Activated CD8-positive, alpha-beta memory T cell treated with anti-CD3 and anti-CD28 coated beads for 48 hours (primary cell): ENCODE measurements at regions not wholly inside any gene's neighbourhood (a gene's known extent, or its start where the extent isn't known, plus 50 kb on each side); places are given as distances from the start of the nearest gene placed in this dataset.
"Not testable (repeated sequence)": the region's sequence is repeated elsewhere in the genome, so short reads cannot be mapped to it uniquely, and the experiment has no call there.

Source experiments
- DNase-seq, 3 experiments: peaks; one replicate each; pipeline ENCODE4 v3.0.0-alpha.2; 2020; ENCODE audit warnings: low read depth in 2 of 3, low spot score in 2 of 3

DNA sequence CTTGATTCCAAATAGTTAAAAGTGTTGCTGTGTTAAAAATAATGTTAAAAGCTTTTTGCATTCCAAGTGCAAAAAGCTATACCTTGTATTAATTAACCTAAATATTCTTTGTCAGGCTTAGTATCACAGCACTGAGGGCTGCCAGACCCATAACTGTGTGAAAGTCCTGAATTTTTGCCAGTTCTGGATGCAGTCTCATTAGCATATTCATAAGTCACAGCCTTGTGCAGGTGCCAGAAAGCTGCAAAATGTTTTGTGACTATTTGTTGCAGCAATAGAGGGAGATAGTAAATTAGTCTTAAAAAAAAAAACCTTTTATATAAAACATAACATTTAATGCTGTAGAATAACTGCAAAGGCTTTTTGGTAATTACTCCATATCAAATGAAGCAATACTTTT lies 56.6 kb downstream of the SLITRK1 start:
- DNase-seq = no peak

DNA sequence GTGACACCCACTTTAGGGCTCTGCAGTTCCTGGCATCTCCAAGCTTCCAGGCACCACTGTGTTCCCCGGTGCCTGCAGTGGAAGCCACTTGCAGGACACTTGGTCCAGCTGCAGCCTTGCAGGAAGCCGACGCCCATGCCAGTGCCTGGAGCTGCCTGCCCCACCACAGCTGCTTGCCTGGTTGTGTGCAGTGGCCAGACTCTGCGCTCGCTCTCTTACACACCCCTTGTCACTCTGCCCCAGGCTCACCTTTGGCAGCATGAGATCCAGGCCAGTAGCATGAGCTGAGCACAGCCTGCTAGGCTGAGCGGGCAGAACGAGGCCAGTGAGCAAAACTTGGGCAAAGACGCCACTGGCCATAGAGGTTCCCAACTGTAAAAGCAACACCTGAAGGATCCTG lies 57.7 kb downstream of the SLITRK1 start:
- no peak for DNase-seq

DNA sequence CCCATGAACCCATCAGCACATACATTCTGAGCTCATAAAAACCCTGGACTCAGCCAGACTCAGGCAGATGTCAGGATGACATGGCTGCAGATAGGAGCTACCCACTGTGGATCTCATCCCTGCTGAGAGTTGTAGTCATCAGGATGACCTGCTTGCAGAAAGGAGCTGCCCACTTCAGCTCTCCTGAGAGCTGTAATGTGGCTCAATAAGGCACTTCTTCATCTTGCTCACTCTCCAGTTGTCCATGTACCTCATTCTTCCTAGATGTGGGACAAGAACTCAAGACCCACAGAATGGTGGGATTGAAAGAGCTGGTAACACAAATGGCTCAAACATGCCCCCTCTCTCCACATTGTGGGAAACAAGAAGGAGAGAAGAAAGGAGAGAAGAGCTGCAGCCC lies 58.2 kb downstream of the SLITRK1 start:
- DNase-seq = no peak

DNA sequence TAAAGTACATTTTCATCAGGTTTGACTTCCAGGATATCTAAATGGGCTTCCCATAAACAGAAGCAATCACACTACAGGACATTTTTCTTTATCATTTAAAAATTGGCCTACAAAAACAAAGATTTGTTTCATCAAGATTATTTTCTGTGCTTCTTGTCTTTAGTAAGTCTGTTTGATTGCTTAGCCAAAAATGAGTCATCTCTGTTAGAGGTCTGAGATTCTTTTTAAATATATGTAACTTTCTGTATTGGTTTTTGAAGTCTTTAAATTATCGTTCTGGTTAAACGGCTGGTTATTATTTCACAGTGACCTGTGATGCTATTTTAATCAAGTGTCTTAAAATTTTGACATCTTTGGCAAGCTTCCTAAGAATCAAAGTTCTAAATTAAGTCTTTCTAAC lies 62.7 kb downstream of the SLITRK1 start:
- no peak for DNase-seq

DNA sequence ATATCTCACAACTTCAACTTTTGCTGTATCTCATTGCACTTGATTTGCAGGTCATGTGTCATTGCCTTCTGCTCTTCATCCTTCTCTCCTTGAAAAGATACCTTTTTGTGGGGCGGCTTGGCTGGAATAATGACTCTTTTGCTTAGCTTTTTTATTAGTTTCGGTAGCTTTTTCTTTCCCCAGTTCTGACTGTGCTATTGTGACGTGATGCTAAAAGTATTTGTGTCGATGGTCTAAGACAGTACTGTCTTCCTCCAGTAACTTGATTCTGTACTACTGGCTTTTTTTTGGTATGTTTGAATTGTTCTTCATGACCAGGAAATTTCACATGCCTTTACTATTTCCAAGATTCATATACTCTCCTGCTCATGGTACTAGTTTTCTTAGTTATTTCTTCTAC lies 63.1 kb downstream of the SLITRK1 start:
- DNase-seq = no peak

DNA sequence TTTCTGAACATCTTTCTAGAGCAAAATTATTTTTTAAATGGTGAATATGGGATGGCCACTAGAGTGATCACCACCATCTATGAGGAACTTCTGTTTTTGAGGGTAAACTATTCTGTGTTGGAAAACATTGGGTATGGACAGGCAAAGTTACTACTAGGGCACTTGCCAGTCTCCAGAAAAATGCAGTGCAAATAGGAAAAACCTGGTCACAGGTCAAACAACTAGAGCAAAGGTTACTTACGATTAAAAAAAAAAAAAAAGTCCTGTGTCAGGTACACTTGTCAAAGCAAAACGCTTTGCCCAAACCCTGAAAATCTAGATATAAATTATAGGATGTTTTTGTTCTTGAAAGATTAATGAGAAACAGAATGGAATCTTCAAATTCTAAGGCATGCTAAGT lies 66.2 kb downstream of the SLITRK1 start:
- no peak for DNase-seq

DNA sequence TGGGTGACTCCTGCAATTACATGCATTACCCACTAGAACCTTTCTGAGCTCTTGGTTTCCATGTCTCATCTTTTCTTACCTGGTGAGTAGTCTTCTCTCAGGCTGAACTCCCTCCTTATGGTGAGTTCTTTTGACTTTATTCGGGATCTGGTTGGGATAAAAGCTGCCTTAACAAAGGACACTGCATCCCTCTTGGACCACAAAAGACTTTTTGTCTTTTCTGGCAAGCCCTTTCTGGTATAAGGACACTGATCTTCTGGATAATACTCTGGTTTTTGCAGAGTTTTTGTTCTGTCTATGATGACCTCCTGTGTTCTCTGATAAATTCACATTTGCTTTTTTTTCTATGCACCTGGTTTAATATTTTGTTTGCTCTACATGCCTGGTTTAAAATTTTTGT lies 66.7 kb downstream of the SLITRK1 start:
- DNase-seq = no peak

DNA sequence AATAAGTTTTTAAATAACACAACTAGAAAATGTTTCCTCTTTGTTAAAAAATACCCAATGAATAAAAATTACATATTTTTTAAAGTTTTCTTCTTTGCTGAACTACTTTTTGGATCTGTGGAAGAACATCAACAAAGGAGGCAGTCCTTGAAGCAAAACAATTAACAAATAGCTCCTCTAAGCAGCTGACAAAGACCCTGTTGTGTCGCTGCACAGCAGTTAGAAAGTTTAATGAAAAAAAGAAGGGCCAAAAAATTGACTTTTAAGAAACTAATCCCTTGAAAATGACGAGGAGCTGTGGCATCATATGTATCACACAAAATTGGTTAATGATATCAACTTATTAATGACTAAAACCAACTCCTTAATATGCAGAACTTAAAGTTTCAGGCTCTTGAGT lies 72.1 kb downstream of the SLITRK1 start:
- no peak for DNase-seq

DNA sequence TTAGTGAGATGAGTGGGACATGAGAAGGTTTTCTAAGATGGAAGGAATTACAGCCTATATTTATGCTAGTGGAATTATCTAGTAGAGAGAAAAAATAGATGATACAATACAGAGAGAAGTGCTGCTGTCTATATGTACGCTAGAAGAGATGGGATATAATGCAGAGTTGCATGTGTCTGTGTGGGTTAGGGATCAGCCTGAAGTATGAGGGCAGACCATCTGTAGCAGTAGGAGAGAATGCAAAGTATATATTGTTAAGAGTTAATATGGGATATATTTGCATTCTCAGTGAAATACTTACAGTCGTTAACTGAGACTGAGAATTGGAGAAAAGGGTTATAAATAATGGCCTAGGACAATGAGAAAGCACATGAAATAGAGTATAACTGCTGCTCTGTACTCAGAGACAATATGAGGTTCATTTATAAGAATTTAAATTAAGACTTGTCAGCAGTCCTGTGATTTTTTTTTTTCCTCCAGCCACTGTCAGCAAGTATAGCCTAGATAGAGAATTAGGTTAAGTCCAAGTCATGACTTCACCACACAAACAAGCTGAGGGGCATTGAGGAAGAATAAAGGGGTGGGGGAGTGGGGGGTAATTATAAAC lies 77.8 kb downstream of the SLITRK1 start:
- no peak for DNase-seq

DNA sequence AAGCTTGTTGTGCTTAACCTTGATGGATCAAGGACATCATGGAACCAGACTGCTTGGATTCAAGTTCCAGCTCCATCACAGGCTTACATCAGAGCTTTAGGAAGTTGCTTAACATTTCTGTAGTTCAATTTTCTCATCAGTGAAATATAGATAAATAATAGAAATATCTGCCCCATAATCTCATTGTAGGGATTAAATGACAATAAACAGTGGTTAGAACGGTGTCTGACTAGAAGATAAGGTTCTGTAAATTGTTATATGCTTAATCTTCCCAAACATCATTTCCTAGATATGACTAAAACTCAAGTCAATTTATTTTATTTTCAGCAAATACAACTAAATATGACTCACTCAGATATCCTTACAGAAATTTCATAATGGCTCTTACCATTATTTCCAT lies 83.5 kb downstream of the SLITRK1 start:
- no peak for DNase-seq

DNA sequence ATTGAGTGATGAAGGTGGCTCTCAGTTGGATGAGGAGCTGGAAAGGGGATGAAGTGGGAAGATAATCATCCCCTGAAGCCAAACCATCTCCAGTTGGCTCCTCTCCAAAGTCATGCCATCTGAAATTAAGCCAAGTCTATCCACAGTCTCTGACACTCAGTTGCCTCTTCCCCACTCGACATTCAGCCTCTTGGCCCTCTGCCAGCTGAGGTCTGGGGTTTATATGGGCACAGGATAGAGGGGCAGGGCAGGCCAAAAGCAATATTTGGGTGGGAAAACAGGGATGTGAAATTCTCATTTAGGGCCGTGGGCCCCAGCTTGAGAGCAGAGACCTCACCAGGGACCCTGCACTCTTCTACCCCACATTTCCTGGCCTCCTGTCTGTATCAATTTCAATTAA lies 85.9 kb downstream of the SLITRK1 start:
- no peak for DNase-seq

DNA sequence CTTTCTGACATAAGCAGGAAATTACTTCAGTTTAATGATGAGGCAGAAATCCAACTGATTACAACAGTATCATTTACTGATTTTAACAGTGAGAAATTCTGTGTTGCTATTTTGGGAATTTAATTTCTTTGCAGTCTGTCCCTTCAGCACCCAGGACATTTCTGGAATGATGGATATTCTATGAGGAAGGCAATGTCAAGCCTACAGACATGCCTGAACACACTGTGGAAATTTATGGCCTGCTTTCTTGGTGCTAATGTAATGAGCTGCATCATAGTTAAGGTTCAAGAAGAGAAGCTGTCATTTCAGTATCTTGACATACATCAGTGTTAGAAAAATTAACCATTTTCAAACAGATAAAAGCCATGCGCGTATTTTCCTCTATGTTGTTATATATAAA lies 87.7 kb downstream of the SLITRK1 start:
- DNase-seq = no peak

DNA sequence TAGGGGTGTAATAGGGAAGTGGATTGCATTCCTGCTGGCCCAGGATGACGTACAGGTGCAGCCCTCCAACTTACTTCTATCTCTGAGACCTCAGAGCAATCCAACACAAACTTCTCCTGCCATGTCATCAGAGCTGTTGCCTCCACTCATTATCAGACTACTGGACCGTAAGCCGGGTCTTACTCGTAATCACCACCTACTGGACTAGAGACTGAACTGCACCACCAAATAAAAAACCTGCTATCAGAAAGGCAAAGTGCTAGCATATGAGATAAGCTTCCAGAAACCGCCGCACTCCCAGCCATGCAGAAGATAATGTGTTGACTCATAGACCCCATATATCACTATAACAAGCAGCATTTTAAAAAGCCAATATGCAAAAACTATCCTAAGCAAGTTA lies 102.0 kb downstream of the SLITRK1 start:
- no peak for DNase-seq

DNA sequence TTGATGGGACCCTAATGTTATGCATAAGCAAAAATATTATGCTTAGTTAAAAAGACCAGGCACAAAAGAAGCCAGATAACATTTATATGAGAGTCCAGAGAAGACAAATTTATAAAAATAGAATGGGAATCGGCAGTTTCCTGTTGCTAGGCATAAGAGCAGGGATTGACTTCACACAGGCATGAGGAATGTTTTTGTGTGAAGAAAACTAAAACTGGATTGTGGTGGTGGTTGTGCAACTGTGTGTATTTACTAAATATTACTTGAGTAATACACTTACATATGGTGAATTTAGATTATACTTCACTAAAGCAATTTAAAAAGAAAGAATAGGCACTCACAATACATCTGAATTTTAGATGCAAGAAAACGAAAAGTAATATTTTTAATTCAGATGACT lies 108.3 kb downstream of the SLITRK1 start:
- no peak for DNase-seq

DNA sequence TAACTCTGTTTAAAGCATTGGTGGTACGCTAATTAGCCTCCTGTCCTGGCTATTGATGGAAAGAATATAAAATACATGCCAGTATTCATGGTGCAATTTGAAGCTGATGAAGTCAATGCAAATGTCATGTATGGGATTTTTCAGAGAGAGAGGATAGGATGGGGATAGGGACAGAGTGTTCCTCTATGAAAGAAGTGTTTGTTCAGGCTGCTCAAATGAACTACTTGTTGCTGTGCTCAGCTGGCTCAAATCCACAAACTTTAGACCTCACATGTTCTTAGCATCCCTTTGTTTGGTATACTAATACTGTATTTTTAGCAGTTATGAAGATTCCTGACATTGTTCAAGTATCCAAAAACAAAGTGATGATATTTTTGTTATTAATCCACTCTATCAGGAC lies 116.5 kb downstream of the SLITRK1 start:
- DNase-seq = no peak

DNA sequence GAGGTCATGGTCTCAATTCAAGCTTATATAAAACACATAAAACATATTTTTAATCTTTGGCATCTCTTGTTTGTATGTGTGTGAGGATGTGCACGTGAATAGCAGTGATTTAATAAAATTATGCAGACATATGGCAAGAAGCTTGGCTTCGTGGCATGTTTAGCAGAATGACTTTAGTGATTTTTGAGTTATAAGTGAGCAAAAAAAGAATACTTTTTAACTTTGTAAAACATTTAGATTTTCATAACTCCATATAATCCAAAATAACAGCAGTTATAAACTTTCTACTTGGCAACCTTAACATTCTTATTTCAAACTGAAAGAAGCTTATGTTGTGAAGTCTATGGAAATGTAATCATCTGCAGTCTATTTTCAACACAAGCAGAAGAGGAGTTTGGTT lies 120.6 kb downstream of the SLITRK1 start:
- no peak for DNase-seq

DNA sequence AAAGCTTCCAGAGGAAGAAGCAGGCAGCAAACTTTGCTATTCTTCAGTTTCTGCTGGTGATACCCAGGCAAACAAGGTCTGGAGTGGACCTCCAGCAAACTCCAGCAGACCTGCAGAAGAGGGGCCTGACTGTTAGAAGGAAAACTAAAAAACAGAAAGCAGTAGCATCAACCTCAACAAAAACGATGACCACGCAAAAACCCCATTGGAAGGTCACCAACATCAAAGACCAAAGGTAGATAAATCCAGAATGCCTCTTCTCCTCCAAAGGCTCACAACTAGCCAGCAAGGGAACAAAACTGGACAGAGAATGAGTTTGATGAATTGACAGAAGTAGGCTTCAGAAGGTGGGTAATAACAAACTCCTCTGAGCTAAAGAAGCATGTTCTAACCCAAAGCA lies 127.1 kb downstream of the SLITRK1 start:
- not testable (repeated sequence) for DNase-seq

DNA sequence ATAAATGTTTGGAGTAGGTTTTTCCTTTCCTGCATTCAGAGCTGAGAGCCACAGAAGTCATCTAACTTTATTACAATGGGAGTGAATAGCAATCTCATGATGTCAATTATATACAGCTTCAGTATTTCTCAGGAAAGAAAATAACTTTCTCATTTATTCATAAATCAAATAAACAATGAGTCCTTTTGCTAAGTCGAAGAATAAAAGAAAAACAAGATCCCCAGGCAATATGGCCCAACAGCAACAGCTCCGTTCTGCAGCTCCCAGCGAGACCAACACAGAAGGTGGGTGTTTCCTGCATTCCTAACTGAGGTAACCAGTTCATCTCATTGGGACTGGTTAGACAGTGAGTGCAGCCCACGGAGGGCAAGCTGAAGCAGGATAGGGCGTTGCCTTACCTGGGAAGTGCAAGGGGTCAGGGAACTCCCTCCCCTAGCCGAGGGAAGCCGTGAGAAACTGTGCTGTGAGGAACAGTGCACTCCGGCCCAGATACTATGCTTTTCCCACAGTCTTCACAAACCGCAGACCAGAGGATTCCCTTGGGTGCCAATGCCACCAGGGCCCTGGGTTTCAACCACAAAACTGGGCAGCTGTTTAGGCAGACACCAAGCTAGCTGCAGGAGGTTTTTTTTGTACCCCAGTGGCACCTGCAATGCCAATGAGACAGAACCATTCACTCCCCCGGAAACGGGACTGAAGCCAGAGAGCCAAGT lies 128.2 kb downstream of the SLITRK1 start:
- DNase-seq = no peak

DNA sequence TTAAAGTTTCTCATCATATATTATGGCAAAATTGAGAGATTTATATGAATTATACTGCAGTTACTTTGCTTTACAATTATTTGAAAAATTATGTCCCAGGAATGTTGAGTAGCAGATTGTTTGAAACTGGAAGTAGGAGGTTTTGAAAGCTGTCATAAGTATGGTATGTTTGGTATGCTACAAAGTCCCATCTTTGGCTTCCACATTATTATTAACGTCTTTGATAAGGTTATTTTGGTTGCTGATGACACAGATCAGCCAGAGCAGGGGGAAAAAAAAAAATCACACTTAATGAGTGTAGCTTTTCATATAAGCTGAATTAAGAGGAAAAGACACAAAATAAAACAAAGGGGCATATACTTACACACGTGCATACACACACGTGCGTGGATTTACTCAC lies 130.1 kb downstream of the SLITRK1 start:
- DNase-seq = no peak

DNA sequence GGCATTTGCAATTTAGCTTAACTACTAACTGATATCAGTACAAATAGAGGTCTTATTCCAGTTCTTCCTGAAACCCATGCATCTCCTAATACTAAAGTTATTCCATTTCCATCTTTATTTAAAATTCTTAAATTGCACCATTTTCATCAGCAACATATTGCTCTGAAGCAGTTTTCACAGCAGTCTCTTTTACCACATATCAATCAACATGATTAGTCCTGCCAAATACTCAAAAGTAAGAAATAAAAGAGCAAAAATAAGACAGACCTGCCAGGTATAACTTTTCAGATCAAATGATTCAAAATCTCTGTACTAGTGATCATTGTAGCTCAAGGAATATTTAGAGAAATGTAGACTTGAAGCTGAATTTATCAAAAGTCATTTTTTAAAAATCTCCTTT lies 141.7 kb downstream of the SLITRK1 start:
- no peak for DNase-seq

DNA sequence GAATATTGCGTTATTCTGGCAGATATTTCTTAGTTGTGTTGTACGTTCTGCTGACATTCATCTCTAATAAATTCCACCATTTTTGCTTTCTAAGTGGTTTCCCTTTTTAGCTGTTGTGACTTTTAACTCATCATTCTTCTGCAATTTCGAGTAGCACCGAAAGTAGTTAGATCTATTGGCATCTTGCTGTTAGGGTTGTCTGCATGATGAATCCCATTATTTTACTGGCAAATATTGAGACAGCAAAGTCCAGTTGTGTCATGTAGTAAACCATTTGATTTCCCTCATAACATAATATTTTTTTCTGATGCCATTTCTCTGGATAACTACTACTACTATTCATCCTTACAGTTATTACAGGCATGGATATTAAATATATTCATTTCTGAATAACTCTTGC lies 143.9 kb downstream of the SLITRK1 start:
- no peak for DNase-seq

DNA sequence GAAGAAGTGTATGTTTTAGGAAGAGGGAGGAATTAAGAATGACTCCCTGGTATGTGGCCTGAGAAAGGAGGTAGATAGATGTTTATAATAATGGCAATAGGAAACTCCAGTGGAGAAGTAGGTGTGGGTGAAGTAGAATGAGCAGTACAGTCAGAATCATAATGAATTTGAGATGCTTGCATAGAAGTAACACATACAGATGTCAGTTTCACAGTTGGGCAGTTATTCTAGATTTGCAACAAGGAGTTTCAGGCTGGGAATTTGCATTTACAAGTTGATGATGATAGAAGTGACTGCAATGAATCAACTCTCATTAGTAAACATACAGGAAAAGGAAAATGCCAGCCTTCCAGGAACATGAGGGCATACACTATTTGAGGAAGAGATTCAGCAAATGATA lies 149.0 kb downstream of the SLITRK1 start:
- DNase-seq = no peak

DNA sequence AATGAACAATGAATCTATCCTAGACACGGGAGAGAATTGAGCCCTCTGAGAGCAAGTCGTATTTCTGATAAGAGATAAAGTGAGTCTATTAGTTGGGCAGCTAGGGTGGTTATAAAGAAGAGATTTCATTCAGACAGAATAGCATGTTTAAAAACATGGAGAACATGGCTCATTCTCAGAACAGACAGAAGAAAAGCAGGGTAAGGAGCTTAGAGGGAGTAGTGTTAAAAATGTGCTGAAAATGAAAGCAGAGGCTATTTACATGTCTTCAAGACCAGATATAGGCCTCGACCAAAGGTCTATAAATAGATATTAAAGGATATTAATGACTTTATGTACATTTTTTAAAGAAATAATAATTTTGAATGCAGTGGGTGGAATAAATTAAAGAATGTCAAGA lies 149.5 kb downstream of the SLITRK1 start:
- DNase-seq = no peak
